HepG2 (cell line): ENCODE measurements at regions not wholly inside any gene's neighbourhood (a gene's known extent, or its start where the extent isn't known, plus 50 kb on each side); places are given as distances from the start of the nearest gene placed in this dataset.

ENCODE experiments used
- ATAC-seq: fragments of 200-7000 bp; cut with Tn5 transposase; 3 replicates; pipeline ENCODE4 v1.9.1; 2020; ENCODE audit warnings: mild to moderate bottlenecking, moderate library complexity
- BruUV-seq: library from RNA; stranded (reverse); fragments of 400-500 nt; replicated peaks from 2 replicates; lab custom pipeline; 2021; lab: Mats Ljungman, UMichigan
- CTCF ChIA-PET: fragments of 300-600 bp; formaldehyde crosslinking; extraction: SDS; loops from one replicate; lab custom pipeline; 2021; ENCODE audit warnings: low total read pairs, inconsistent platforms, low intra/inter-chr PET ratio; lab: Yijun Ruan, JAX
- POLR2A ChIA-PET: fragments of 350-600 bp; sonication (Branson Sonifier 250); formaldehyde crosslinking; loops from one replicate; lab custom pipeline; 2020; ENCODE audit warnings: antibody characterized with exemption, inconsistent platforms; lab: Yijun Ruan, JAX
- DNase-seq: peaks from one replicate; pipeline ENCODE4 v3.0.0-alpha.2; 2015; ENCODE audit warnings: low spot score
- FAIRE-seq: peaks from 3 replicates; lab custom pipeline; 2011; peaks lifted over from hg19 to GRCh38; lab: Jason Lieb, UNC
- H2AFZ ChIP-seq: one replicate; pipeline ENCODE4 v1.6.1; 2011; ENCODE audit warnings: low read length, inconsistent platforms
- H3K27ac ChIP-seq: fragments of 300-600 bp; 3 replicates; pipeline ENCODE4 v1.8.0; 2011; ENCODE audit warnings: mixed run types, mild to moderate bottlenecking, mixed read lengths, low read length, inconsistent platforms; ENCODE audit not compliant: insufficient read depth; ENCODE audit errors: extremely low read length
- H3K27me3 ChIP-seq, 2 experiments: fragments of 200-600 bp in 1 of 2; 2 replicates in 1 of 2; 3 replicates in 1 of 2; pipeline versions ENCODE4 v1.6.0 to v1.8.0; 2011; ENCODE audit warnings: low read length in 2 of 2, mild to moderate bottlenecking in 2 of 2, moderate library complexity in 2 of 2, inconsistent platforms in 1 of 2; ENCODE audit not compliant: insufficient read depth in 2 of 2, control insufficient read depth in 1 of 2
- H3K36me3 ChIP-seq, 2 experiments: fragments of 200-600 bp in 1 of 2; replicated peaks in 1 of 2; 2 replicates in 1 of 2; 3 replicates in 1 of 2; pipeline versions ENCODE4 v1.5.1 to v1.8.0; 2011; ENCODE audit warnings: low read length in 2 of 2, inconsistent platforms in 1 of 2; ENCODE audit not compliant: insufficient read depth in 2 of 2, control insufficient read depth in 1 of 2
- H3K4me1 ChIP-seq: 2 replicates; pipeline ENCODE4 v1.5.1; 2012; ENCODE audit warnings: low read length, inconsistent platforms; ENCODE audit not compliant: insufficient read depth
- H3K4me2 ChIP-seq: 2 replicates; pipeline ENCODE4 v1.6.0; 2011; ENCODE audit warnings: low read depth, low read length, inconsistent platforms
- H3K4me3 ChIP-seq, 3 experiments: fragments of 200-600 bp in 1 of 3; sonication (generic), shearing (Covaris generic) in 1 of 3; replicated peaks in 1 of 3; 2 replicates each; pipeline ENCODE4 v1.5.1; 2011 to 2016; ENCODE audit warnings: low read length in 3 of 3, inconsistent platforms in 2 of 3, low read depth in 2 of 3, mild to moderate bottlenecking in 2 of 3, control low read depth in 1 of 3, mixed read lengths in 1 of 3; ENCODE audit not compliant: insufficient read depth in 1 of 3
- H3K79me2 ChIP-seq: one replicate; pipeline ENCODE4 v1.6.1; 2011; ENCODE audit warnings: low read length, inconsistent platforms; ENCODE audit not compliant: insufficient read depth
- H3K9ac ChIP-seq: 2 replicates; pipeline ENCODE4 v1.6.0; 2011; ENCODE audit warnings: mild to moderate bottlenecking, low read depth, low read length, inconsistent platforms; ENCODE audit not compliant: insufficient read depth
- H3K9me3 ChIP-seq: 2 replicates; pipeline ENCODE4 v1.5.1; 2012; ENCODE audit warnings: mild to moderate bottlenecking, low read length
- H4K20me1 ChIP-seq: 2 replicates; pipeline ENCODE4 v1.6.0; 2011; ENCODE audit warnings: inconsistent platforms, mild to moderate bottlenecking, low read length, moderate library complexity; ENCODE audit not compliant: insufficient read depth
- FOXA1 ChIP-seq, 2 experiments: fragments of 450-650 bp in 1 of 2; sonication (generic) in 1 of 2; formaldehyde crosslinking in 1 of 2; IDR thresholded peaks; 2 replicates each; pipeline versions ENCODE4 v1.4.0 to v1.6.1; 2016 to 2020; ENCODE audit warnings: missing genetic modification reagents in 1 of 2
- HMGA1 ChIP-seq: sonication (generic); formaldehyde crosslinking; conservative IDR thresholded peaks from 2 replicates; pipeline ENCODE4 v1.4.0; 2020; ENCODE audit warnings: missing genetic modification reagents
- IRF2 ChIP-seq: IDR thresholded peaks from 2 replicates; pipeline ENCODE4 v1.6.1; 2018; ENCODE audit warnings: missing genetic modification reagents, missing compliant biosample characterization
- NFATC3 ChIP-seq: sonication (generic); formaldehyde crosslinking; IDR thresholded peaks from 2 replicates; pipeline ENCODE4 v1.5.1; 2020; ENCODE audit warnings: mild to moderate bottlenecking, missing genetic modification reagents
- NR0B2 ChIP-seq: sonication (generic); formaldehyde crosslinking; IDR thresholded peaks from 2 replicates; pipeline ENCODE4 v1.4.0; 2020; ENCODE audit warnings: mild to moderate bottlenecking, missing genetic modification reagents
- PHF21A ChIP-seq: sonication (generic); formaldehyde crosslinking; IDR thresholded peaks from 2 replicates; pipeline ENCODE4 v1.5.0; 2020; ENCODE audit warnings: mild to moderate bottlenecking, missing genetic modification reagents
- PHF8 ChIP-seq: sonication (generic); formaldehyde crosslinking; IDR thresholded peaks from 2 replicates; pipeline ENCODE4 v1.5.0; 2020; ENCODE audit warnings: missing genetic modification reagents
- RFX3 ChIP-seq: IDR thresholded peaks from 2 replicates; pipeline ENCODE4 v1.6.1; 2016; ENCODE audit warnings: missing biosample characterization, missing genetic modification reagents
- XRCC5 ChIP-seq: fragments of 200-400 bp; formaldehyde crosslinking; optimal IDR thresholded peaks from 2 replicates; pipeline ENCODE3; 2017; ENCODE audit warnings: mild to moderate bottlenecking, low read length
- ZNF746 ChIP-seq: sonication (generic); formaldehyde crosslinking; IDR thresholded peaks from 2 replicates; pipeline ENCODE4 v1.8.0; 2022; ENCODE audit warnings: mild to moderate bottlenecking, missing genetic modification reagents
- ZSCAN25 ChIP-seq: sonication (generic); formaldehyde crosslinking; IDR thresholded peaks from 2 replicates; pipeline ENCODE4 v1.8.0; 2022; ENCODE audit warnings: mild to moderate bottlenecking, missing genetic modification reagents
- WGBS: methylation state at CpG from one replicate; pipeline ENCODE4 v1.1.6; 2017; ENCODE audit warnings: low lambda C conversion rate; 5-methylcytosine and 5-hydroxymethylcytosine counted together
- in situ Hi-C: cut with HindIII; loops from 2 replicates; pipeline ENCODE4 v1.10.0; 2017; ENCODE audit warnings: low pct_unique_long_range_greater_than_20kb; ENCODE audit not compliant: extremely low pct_ligation_motif_present
- intact Hi-C: fragments of 100-400 bp; cut with micrococcal nuclease; formaldehyde crosslinking; loops from one replicate; pipeline ENCODE4 v1.10.0; 2022; ENCODE audit not compliant: unreplicated experiment
- TF ChIP-seq, protein P1 (sequence below): sonication (generic); formaldehyde crosslinking; IDR thresholded peaks from 2 replicates; pipeline ENCODE4 v1.5.1; 2020; ENCODE audit warnings: missing genetic modification reagents, mild to moderate bottlenecking, borderline replicate concordance
- TF ChIP-seq, protein P2 (sequence below): sonication (generic); formaldehyde crosslinking; IDR thresholded peaks from 2 replicates; pipeline ENCODE4 v1.5.0; 2020; ENCODE audit warnings: missing genetic modification reagents, mild to moderate bottlenecking, borderline replicate concordance

DNA sequence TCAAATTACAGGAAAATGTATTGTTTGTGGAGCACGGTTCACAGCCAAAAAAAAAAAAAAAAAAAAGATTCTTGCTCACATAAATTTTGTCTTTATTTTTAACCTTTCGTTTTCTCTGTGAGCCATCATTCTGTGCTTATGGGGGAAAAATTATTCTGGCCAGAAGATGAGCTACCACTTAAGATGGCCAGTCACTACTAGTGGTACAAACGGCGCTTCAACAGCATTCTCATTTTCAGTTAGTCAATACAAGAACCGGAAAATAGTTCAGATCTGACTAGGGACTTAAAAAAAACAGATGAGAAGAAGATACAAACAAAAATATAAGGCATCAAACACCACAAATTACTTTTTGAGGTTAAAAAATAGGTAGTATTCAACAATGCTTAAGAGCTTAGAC is 158.6 kb upstream of the CNTN5 start:
- H3K4me2 ChIP-seq: no peak overlapping the region
- no peak overlapping the region for H3K9ac ChIP-seq
- peaks cover 28% of the 10 kb centered on the region for H3K9me3 ChIP-seq
- H4K20me1 ChIP-seq: no peaks in the 10 kb centered on the region
- BruUV-seq: no TSS peak
- H3K27ac ChIP-seq: no peak overlapping the region
- no peaks in the 10 kb centered on the region for H3K4me1 ChIP-seq
- in situ Hi-C loops (no loop called here), intact Hi-C loops (no loop called here)
- ChIA-PET CTCF (no interaction called here), POLR2A (no interaction called here)
- no peak overlapping the region for H3K4me3 ChIP-seq
- 6% methylated on average over 5 of the region's 5 CpGs for WGBS
- H3K79me2 ChIP-seq: no peaks in the 10 kb centered on the region
- H3K27me3 ChIP-seq: no peaks in the 10 kb centered on the region
- ATAC-seq (no peak), FAIRE-seq (no peak), DNase-seq (no peak)
- no peaks in the 10 kb centered on the region for H3K36me3 ChIP-seq
- no peak overlapping the region for H2AFZ ChIP-seq
- TF ChIP-seq, protein P1, sequence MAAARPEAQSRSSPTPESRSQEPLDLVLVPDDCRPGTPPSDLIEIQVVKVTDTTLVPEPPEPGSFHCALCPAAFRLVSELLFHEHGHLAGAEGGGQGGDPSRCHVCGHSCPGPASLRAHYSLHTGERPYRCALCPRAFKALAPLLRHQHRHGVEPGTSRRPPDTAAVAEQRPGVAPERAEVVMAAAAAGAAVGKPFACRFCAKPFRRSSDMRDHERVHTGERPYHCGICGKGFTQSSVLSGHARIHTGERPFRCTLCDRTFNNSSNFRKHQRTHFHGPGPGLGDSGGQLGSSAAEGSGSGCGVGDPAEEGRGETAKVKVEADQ (CRISPR knock-in tag): no peak
- TF ChIP-seq PHF21A (CRISPR knock-in tag) (no peak), XRCC5 (no peak), HMGA1 (CRISPR knock-in tag) (no peak), PHF8 (no peak), IRF2 (CRISPR knock-in tag) (no peak), FOXA1 (IDR thresholded peaks at IDR 0.05) (no peak), FOXA1 (CRISPR knock-in tag; IDR thresholded peaks at IDR 0.05) (no peak), ZNF746 (CRISPR knock-in tag) (no peak), ZSCAN25 (CRISPR knock-in tag) (no peak), RFX3 (CRISPR knock-in tag) (no peak), NFATC3 (CRISPR knock-in tag) (no peak), NR0B2 (CRISPR knock-in tag) (no peak)
- TF ChIP-seq, protein P2, sequence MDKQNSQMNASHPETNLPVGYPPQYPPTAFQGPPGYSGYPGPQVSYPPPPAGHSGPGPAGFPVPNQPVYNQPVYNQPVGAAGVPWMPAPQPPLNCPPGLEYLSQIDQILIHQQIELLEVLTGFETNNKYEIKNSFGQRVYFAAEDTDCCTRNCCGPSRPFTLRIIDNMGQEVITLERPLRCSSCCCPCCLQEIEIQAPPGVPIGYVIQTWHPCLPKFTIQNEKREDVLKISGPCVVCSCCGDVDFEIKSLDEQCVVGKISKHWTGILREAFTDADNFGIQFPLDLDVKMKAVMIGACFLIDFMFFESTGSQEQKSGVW (CRISPR knock-in tag): no peak
